NCI-H1048 (cell line): ENCODE measurements at regions not wholly inside any gene's neighbourhood (a gene's known extent, or its start where the extent isn't known, plus 50 kb on each side); places are given as distances from the start of the nearest gene placed in this dataset.

Source experiments
- DNase-seq: peaks from one replicate; lab custom pipeline; 2025; lab: John Stamatoyannopoulos, UW

- no peak for DNase-seq
These were observed 267.7 kb downstream of the TJP1 start for GRCh38 chr15:29554531-29554930.

- DNase-seq, result no peak
These were observed 271.3 kb downstream of the TJP1 start for GRCh38 chr15:29550834-29551465.

GRCh38 chr15:29548006-29548405 is 274.3 kb downstream of the TJP1 start:
- DNase-seq, result no peak

- DNase-seq, result no peak
These were observed 275.0 kb upstream of the NSMCE3 start for GRCh38 chr15:29544513-29545128.

GRCh38 chr15:29542994-29543393 is 273.4 kb upstream of the NSMCE3 start:
- DNase-seq, result no peak

- no peak for DNase-seq
These were observed 271.7 kb upstream of the NSMCE3 start for GRCh38 chr15:29541309-29541708.

- no peak for DNase-seq
These were observed 270.9 kb upstream of the NSMCE3 start for GRCh38 chr15:29540479-29540878.

GRCh38 chr15:29539736-29540135 is 270.1 kb upstream of the NSMCE3 start:
- no peak for DNase-seq

- DNase-seq, result no peak
These were observed 268.4 kb upstream of the NSMCE3 start for GRCh38 chr15:29538044-29538443.

GRCh38 chr15:29535952-29536351 is 266.3 kb upstream of the NSMCE3 start:
- DNase-seq, result no peak

- DNase-seq, result no peak
These were observed 264.8 kb upstream of the NSMCE3 start for GRCh38 chr15:29534378-29534777.

- no peak for DNase-seq
These were observed 264.0 kb upstream of the NSMCE3 start for GRCh38 chr15:29533647-29534046.

GRCh38 chr15:29532296-29532695 is 262.7 kb upstream of the NSMCE3 start:
- DNase-seq, result no peak

- no peak for DNase-seq
These were observed 261.3 kb upstream of the NSMCE3 start for GRCh38 chr15:29530966-29531365.

GRCh38 chr15:29529043-29529442 is 259.4 kb upstream of the NSMCE3 start:
- DNase-seq, result no peak

- DNase-seq, result no peak
These were observed 258.7 kb upstream of the NSMCE3 start for GRCh38 chr15:29528276-29528675.

GRCh38 chr15:29526802-29527201 is 257.2 kb upstream of the NSMCE3 start:
- no peak for DNase-seq

GRCh38 chr15:29522373-29523276 is 253.0 kb upstream of the NSMCE3 start:
- DNase-seq, result no peak

- DNase-seq, result no peak
These were observed 248.8 kb upstream of the NSMCE3 start for GRCh38 chr15:29518442-29518841.

- no peak for DNase-seq
These were observed 248.2 kb upstream of the NSMCE3 start for GRCh38 chr15:29517829-29518228.

GRCh38 chr15:29516929-29517328 is 247.3 kb upstream of the NSMCE3 start:
- DNase-seq, result no peak

- DNase-seq, result no peak
These were observed 245.3 kb upstream of the NSMCE3 start for GRCh38 chr15:29514926-29515325.

GRCh38 chr15:29511663-29512062 is 242.0 kb upstream of the NSMCE3 start:
- DNase-seq, result no peak
